Omental fat pad (tissue), 3 donors: ENCODE measurements at regions not wholly inside any gene's neighbourhood (a gene's known extent, or its start where the extent isn't known, plus 50 kb on each side); places are given as distances from the start of the nearest gene placed in this dataset.

Experiments
- ATAC-seq: fragments of 150-250 bp; one replicate; pipeline ENCODE4 v1.9.1; 2016; ENCODE audit warnings: mild to moderate bottlenecking, moderate library complexity; ENCODE audit not compliant: low FRiP score
- DNase-seq: peaks from one replicate; pipeline ENCODE4 v3.0.0-alpha.2; 2019; ENCODE audit warnings: low spot score
- TF ChIP-seq, protein P1 (sequence below), 3 donors: fragments of 450-650 bp; IDR thresholded peaks; one replicate each; pipeline ENCODE4 v1.5.1; 2016 to 2017; ENCODE audit warnings: antibody characterized with exemption in 3 of 3, mild to moderate bottlenecking in 3 of 3, moderate library complexity in 2 of 3

DNA sequence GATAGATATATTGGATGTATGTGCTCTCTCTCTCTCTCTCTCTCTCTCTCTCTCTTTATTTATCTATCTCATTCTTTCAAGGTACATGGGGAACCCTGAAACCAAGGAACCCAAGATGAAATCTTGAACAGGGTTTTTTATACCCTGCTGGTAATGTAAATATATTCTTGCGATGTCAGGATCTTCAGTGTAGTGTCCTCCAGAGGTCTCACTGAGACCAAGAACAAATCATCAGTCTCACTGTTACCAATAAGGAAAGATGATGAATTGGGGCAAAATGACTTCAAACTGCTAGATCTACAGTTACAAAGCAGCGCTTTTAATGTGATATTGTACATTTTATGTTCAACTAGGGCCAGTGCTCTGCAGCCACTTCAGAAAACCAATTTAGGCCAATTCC lies 423.5 kb downstream of the ANKRD7 start:
- DNase-seq (no peak), ATAC-seq (no peak)
- TF ChIP-seq, protein P1, sequence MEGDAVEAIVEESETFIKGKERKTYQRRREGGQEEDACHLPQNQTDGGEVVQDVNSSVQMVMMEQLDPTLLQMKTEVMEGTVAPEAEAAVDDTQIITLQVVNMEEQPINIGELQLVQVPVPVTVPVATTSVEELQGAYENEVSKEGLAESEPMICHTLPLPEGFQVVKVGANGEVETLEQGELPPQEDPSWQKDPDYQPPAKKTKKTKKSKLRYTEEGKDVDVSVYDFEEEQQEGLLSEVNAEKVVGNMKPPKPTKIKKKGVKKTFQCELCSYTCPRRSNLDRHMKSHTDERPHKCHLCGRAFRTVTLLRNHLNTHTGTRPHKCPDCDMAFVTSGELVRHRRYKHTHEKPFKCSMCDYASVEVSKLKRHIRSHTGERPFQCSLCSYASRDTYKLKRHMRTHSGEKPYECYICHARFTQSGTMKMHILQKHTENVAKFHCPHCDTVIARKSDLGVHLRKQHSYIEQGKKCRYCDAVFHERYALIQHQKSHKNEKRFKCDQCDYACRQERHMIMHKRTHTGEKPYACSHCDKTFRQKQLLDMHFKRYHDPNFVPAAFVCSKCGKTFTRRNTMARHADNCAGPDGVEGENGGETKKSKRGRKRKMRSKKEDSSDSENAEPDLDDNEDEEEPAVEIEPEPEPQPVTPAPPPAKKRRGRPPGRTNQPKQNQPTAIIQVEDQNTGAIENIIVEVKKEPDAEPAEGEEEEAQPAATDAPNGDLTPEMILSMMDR (IDR thresholded peaks at IDR 0.05): no peak

- TF ChIP-seq, protein P1 (IDR thresholded peaks at IDR 0.05): no peak
- DNase-seq (no peak), ATAC-seq (no peak)
Measured at GRCh38 chr7:118657391-118658005, 433.0 kb downstream of the ANKRD7 start.

- DNase-seq: no peak
- no peak for ATAC-seq
- TF ChIP-seq, protein P1 (IDR thresholded peaks at IDR 0.05): no peak
Measured at GRCh38 chr7:118662266-118662665, 437.8 kb downstream of the ANKRD7 start.

GRCh38 chr7:118664498-118664897 lies 440.0 kb downstream of the ANKRD7 start:
- TF ChIP-seq, protein P1 (IDR thresholded peaks at IDR 0.05): no peak
- DNase-seq (no peak), ATAC-seq (no peak)

- DNase-seq: no peak
- ATAC-seq: no peak
- TF ChIP-seq, protein P1 (IDR thresholded peaks at IDR 0.05): no peak
Measured at GRCh38 chr7:118671149-118671548, 446.6 kb downstream of the ANKRD7 start.

DNA sequence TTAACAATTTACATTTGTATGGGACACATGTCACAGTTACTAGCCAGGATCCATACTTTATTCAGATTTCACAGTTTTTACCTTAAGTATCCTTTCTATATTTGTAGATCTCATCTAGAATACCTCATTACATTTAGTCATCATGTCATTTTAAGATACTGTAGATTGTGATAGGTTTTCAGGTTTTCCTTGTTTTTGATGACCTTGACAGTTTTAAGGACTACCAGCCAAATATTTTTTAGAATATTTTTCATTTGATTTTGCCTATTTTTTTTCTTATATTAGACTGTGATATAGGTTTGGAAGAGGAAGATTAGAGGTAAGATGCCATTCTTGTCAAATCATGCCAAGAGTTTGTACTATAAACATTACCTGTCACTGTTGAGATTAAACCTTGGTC lies 460.3 kb downstream of the ANKRD7 start:
- DNase-seq: no peak
- no peak for ATAC-seq
- TF ChIP-seq, protein P1 (IDR thresholded peaks at IDR 0.05): no peak

GRCh38 chr7:118689403-118689802 lies 464.9 kb downstream of the ANKRD7 start:
- DNase-seq: no peak
- TF ChIP-seq, protein P1 (IDR thresholded peaks at IDR 0.05): no peak
- no peak for ATAC-seq
